K562 (cell line): ENCODE measurements at regions not wholly inside any gene's neighbourhood (a gene's known extent, or its start where the extent isn't known, plus 50 kb on each side); places are given as distances from the start of the nearest gene placed in this dataset.

Experiments used
- ATAC-seq: fragments of 200-7000 bp; cut with Tn5 transposase; 3 replicates; pipeline ENCODE4 v1.9.1; 2020; ENCODE audit warnings: moderate library complexity
- BruUV-seq: library from RNA; stranded (reverse); fragments of 400-500 nt; replicated peaks from 2 replicates; lab custom pipeline; 2021; lab: Mats Ljungman, UMichigan
- CTCF ChIA-PET: fragments of 300-600 bp; formaldehyde crosslinking; extraction: SDS; loops from one replicate; lab custom pipeline; 2021; ENCODE audit warnings: low intra/inter-chr PET ratio; lab: Yijun Ruan, JAX
- POLR2A ChIA-PET: fragments of 300-600, 350-650 bp; sonication (Branson Sonifier 250); formaldehyde crosslinking; extraction: SDS; loops from one replicate; lab custom pipeline; 2021; ENCODE audit warnings: antibody characterized with exemption, inconsistent platforms; lab: Yijun Ruan, JAX
- DNase-seq, 4 experiments: peaks; one replicate each; pipeline versions ENCODE4 v3.0.0 to v3.0.0-alpha.2; 2011 to 2018; ENCODE audit warnings: low spot score in 3 of 4, mixed read lengths in 3 of 4; ENCODE audit errors: extremely low read depth in 1 of 4
- FAIRE-seq: peaks from 2 replicates; lab custom pipeline; 2011; peaks lifted over from hg19 to GRCh38; lab: Jason Lieb, UNC
- H2AFZ ChIP-seq: 2 replicates; pipeline ENCODE4 v1.6.0; 2011; ENCODE audit warnings: low read depth, low read length, control low read depth, inconsistent platforms
- H3K27ac ChIP-seq: fragments of 200-600 bp; 3 replicates; pipeline ENCODE4 v1.8.0; 2011; ENCODE audit warnings: low read depth, mild to moderate bottlenecking, control low read depth, inconsistent platforms, low read length, moderate library complexity, mixed read lengths; ENCODE audit errors: extremely low read depth
- H3K27me3 ChIP-seq, 2 experiments: fragments of 300-600 bp in 1 of 2; 2 replicates in 1 of 2; 3 replicates in 1 of 2; pipeline versions ENCODE4 v1.6.0 to v1.8.0; 2011; ENCODE audit warnings: inconsistent platforms in 2 of 2, low read length in 2 of 2, mild to moderate bottlenecking in 1 of 2, mixed read lengths in 1 of 2, moderate library complexity in 1 of 2; ENCODE audit not compliant: control insufficient read depth in 2 of 2, insufficient read depth in 2 of 2
- H3K36me3 ChIP-seq: fragments of 300-600 bp; 3 replicates; pipeline ENCODE4 v1.8.0; 2011; ENCODE audit warnings: mild to moderate bottlenecking, low read length, inconsistent platforms; ENCODE audit not compliant: control insufficient read depth, insufficient read depth
- H3K4me1 ChIP-seq, 2 experiments: fragments of 200-600 bp in 1 of 2; replicated peaks in 1 of 2; 2 replicates in 1 of 2; 3 replicates in 1 of 2; pipeline versions ENCODE4 v1.5.1 to v1.8.0; 2011; ENCODE audit warnings: inconsistent platforms in 2 of 2, low read length in 2 of 2, mild to moderate bottlenecking in 1 of 2, mixed read lengths in 1 of 2, moderate library complexity in 1 of 2; ENCODE audit not compliant: control insufficient read depth in 2 of 2, insufficient read depth in 2 of 2
- H3K4me2 ChIP-seq: 2 replicates; pipeline ENCODE4 v1.6.1; 2011; ENCODE audit warnings: low read length, control low read depth, inconsistent platforms, mixed read lengths; ENCODE audit not compliant: insufficient read depth
- H3K4me3 ChIP-seq: fragments of 200-600 bp; sonication (generic), shearing (Covaris generic); 2 replicates; pipeline ENCODE4 v1.5.1; 2016; ENCODE audit warnings: control low read depth, inconsistent platforms
- H3K79me2 ChIP-seq: fragments of 200-600 bp; 3 replicates; pipeline ENCODE4 v1.8.0; 2011; ENCODE audit warnings: low read length, inconsistent platforms; ENCODE audit not compliant: control insufficient read depth, insufficient read depth
- H3K9ac ChIP-seq, 2 experiments: 2 replicates each; pipeline versions ENCODE4 v1.6.0 to v1.6.1; 2011; ENCODE audit warnings: low read depth in 2 of 2, low read length in 2 of 2, control low read depth in 1 of 2, inconsistent platforms in 1 of 2, mild to moderate bottlenecking in 1 of 2, mixed read lengths in 1 of 2; ENCODE audit not compliant: insufficient read depth in 1 of 2
- H3K9me1 ChIP-seq: one replicate; pipeline ENCODE4 v1.6.0; 2011; ENCODE audit warnings: inconsistent platforms, mild to moderate bottlenecking, low read length, moderate library complexity; ENCODE audit not compliant: control insufficient read depth, insufficient read depth
- H3K9me3 ChIP-seq: replicated peaks from 2 replicates; pipeline ENCODE4 v1.5.1; 2011; ENCODE audit warnings: low read depth, low read length, inconsistent platforms; ENCODE audit not compliant: control insufficient read depth, insufficient read depth
- H4K20me1 ChIP-seq: replicated peaks from 2 replicates; pipeline ENCODE4 v1.6.1; 2011; ENCODE audit warnings: low read length, inconsistent platforms, mixed read lengths; ENCODE audit not compliant: control insufficient read depth, insufficient read depth
- CREB1 ChIP-seq, 2 experiments: sonication (generic) in 1 of 2; formaldehyde crosslinking in 1 of 2; IDR thresholded peaks; 2 replicates each; pipeline versions ENCODE4 v1.6.1 to v1.8.0; 2012 to 2022; ENCODE audit warnings: inconsistent platforms in 1 of 2, mild to moderate bottlenecking in 1 of 2, missing genetic modification reagents in 1 of 2, moderate library complexity in 1 of 2
- HIVEP1 ChIP-seq: fragments of 250-450 bp; sonication (Bioruptor Pico); IDR thresholded peaks from 2 replicates; pipeline ENCODE4 v1.4.0; 2020; ENCODE audit warnings: mild to moderate bottlenecking
- KDM5B ChIP-seq: fragments of 200-600 bp; sonication (generic); IDR thresholded peaks from 2 replicates; pipeline ENCODE4 v1.6.1; 2012; ENCODE audit warnings: low read depth, mild to moderate bottlenecking, moderate library complexity, low read length, control low read depth, inconsistent platforms; ENCODE audit not compliant: insufficient replicate concordance
- MEF2D ChIP-seq: conservative IDR thresholded peaks from 2 replicates; pipeline ENCODE4 v1.6.1; 2016; ENCODE audit warnings: low read depth, missing genetic modification characterization, missing compliant biosample characterization
- NFATC3 ChIP-seq: fragments of 450-650 bp; IDR thresholded peaks from 2 replicates; pipeline ENCODE4 v1.6.1; 2017; ENCODE audit warnings: mild to moderate bottlenecking
- PYGO2 ChIP-seq: fragments of 450-650 bp; IDR thresholded peaks from 2 replicates; pipeline ENCODE4 v1.6.1; 2016; ENCODE audit warnings: mild to moderate bottlenecking, missing genetic modification characterization, moderate library complexity, missing compliant biosample characterization
- SMARCB1 ChIP-seq: IDR thresholded peaks from 2 replicates; pipeline ENCODE4 v1.6.1; 2011; ENCODE audit warnings: improper control_type of control experiment, low read depth; ENCODE audit not compliant: insufficient read length
- SPI1 ChIP-seq: IDR thresholded peaks from 2 replicates; pipeline ENCODE4 v1.6.1; 2011; ENCODE audit warnings: low read depth, low read length, control low read depth, borderline replicate concordance
- TRIM28 ChIP-seq: fragments of 450-650 bp; IDR thresholded peaks from 2 replicates; pipeline ENCODE4 v1.6.1; 2017
- ZBED1 ChIP-seq: IDR thresholded peaks from 2 replicates; pipeline ENCODE4 v1.6.1; 2014
- WGBS: fragments of 100-300 bp; shearing (Covaris generic); methylation state at CpG from one replicate; pipeline ENCODE4 v1.1.6; 2016; ENCODE audit warnings: low coverage, mixed read lengths; ENCODE audit not compliant: insufficient coverage; ENCODE audit errors: missing lambda C conversion rate; 5-methylcytosine and 5-hydroxymethylcytosine counted together
- in situ Hi-C: fragments of 300-500 bp; cut with MboI; formaldehyde crosslinking; loops from 4 replicates; pipeline ENCODE4 v1.15.0; 2018; ENCODE audit warnings: inconsistent platforms, mixed read lengths
- intact Hi-C: fragments of 100-400 bp; cut with micrococcal nuclease; formaldehyde crosslinking; loops from 2 replicates; pipeline ENCODE4 v1.14.2; 2022
- TF ChIP-seq, protein P1 (sequence below): fragments of 250-450 bp; sonication (Bioruptor Pico); IDR thresholded peaks from 2 replicates; pipeline ENCODE4 v1.4.0; 2020
- TF ChIP-seq, protein P2 (sequence below): fragments of 250-450 bp; sonication (Bioruptor Pico); IDR thresholded peaks from 2 replicates; pipeline ENCODE4 v1.4.0; 2020
- TF ChIP-seq, protein P3 (sequence below): fragments of 450-650 bp; IDR thresholded peaks from 2 replicates; pipeline ENCODE4 v1.6.1; 2016; ENCODE audit warnings: low read depth, mild to moderate bottlenecking, moderate library complexity
- TF ChIP-seq, protein P4 (sequence below): sonication (generic); IDR thresholded peaks from 2 replicates; pipeline ENCODE4 v1.6.1; 2016

DNA sequence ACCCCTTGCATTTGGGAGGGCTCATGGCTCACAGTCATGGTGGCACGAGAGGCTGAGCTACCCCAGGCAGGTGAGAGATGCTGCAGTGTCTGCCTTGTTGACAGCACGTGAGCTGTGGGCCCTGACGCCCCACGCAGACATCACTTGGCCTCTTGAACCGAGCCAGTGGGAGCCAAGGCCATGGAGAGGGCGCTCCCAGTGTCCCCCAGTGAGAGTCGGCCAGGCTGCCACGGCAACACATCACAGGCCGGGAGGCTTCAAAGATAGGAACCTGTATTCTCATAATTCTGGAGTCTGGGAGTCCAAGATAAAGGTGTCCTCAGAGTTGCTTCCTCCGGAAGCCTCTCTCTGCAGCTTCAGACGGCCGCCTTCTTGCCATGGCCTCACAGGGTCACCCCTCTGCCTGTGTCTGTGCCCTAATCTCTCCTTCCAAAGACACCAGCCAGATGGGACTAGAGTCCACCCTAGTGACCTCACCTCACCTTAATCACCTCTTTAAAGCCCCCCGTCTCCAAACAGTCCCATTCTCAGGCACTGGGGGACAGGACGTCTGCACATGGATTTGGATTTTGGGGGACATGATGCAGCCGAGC, 119.6 kb downstream of the KLF6 start:
- intact Hi-C loops = loop anchor here (5.0 to 10.0 kb wide), 2 partner anchors 117 to 349 kb away; no protein-coding TSS in a partner anchor
- Histone ChIP-seq H3K4me1 (peaks cover 41 to 51% of the 10 kb centered on the region in 2 experiments), H3K4me3 (no peak overlapping the region), H3K9me1 (peaks cover 3% of the 10 kb centered on the region), H3K9ac (peak overlapping the region; percentile 45 to 69; a peak in 3 of 4 replicates), H3K36me3 (no peaks in the 10 kb centered on the region), H3K4me2 (peak overlapping the region; percentile 72), H3K9me3 (no peaks in the 10 kb centered on the region), H3K27me3 (no peaks in the 10 kb centered on the region), H2AFZ (peak overlapping the region; percentile 74), H4K20me1 (no peaks in the 10 kb centered on the region), H3K27ac (peak overlapping the region; percentile 75), H3K79me2 (no peaks in the 10 kb centered on the region)
- FAIRE-seq (peak; percentile 98), ATAC-seq (peak; percentile 92), DNase-seq (peak; percentile 85 to 96 (median 87))
- in situ Hi-C loops = no loop called here
- 6% methylated on average over 13 of the region's 15 CpGs for WGBS
- CTCF ChIA-PET = no interaction called here
- BruUV-seq = no TSS peak
- POLR2A ChIA-PET = interaction anchor here (0.6 to 3.0 kb wide), 7 partner anchors 10 to 340 kb away, joined by 3 to 12 read pairs (median 3); partner anchors contain the start of gene KLF6
- TF ChIP-seq, protein P1, sequence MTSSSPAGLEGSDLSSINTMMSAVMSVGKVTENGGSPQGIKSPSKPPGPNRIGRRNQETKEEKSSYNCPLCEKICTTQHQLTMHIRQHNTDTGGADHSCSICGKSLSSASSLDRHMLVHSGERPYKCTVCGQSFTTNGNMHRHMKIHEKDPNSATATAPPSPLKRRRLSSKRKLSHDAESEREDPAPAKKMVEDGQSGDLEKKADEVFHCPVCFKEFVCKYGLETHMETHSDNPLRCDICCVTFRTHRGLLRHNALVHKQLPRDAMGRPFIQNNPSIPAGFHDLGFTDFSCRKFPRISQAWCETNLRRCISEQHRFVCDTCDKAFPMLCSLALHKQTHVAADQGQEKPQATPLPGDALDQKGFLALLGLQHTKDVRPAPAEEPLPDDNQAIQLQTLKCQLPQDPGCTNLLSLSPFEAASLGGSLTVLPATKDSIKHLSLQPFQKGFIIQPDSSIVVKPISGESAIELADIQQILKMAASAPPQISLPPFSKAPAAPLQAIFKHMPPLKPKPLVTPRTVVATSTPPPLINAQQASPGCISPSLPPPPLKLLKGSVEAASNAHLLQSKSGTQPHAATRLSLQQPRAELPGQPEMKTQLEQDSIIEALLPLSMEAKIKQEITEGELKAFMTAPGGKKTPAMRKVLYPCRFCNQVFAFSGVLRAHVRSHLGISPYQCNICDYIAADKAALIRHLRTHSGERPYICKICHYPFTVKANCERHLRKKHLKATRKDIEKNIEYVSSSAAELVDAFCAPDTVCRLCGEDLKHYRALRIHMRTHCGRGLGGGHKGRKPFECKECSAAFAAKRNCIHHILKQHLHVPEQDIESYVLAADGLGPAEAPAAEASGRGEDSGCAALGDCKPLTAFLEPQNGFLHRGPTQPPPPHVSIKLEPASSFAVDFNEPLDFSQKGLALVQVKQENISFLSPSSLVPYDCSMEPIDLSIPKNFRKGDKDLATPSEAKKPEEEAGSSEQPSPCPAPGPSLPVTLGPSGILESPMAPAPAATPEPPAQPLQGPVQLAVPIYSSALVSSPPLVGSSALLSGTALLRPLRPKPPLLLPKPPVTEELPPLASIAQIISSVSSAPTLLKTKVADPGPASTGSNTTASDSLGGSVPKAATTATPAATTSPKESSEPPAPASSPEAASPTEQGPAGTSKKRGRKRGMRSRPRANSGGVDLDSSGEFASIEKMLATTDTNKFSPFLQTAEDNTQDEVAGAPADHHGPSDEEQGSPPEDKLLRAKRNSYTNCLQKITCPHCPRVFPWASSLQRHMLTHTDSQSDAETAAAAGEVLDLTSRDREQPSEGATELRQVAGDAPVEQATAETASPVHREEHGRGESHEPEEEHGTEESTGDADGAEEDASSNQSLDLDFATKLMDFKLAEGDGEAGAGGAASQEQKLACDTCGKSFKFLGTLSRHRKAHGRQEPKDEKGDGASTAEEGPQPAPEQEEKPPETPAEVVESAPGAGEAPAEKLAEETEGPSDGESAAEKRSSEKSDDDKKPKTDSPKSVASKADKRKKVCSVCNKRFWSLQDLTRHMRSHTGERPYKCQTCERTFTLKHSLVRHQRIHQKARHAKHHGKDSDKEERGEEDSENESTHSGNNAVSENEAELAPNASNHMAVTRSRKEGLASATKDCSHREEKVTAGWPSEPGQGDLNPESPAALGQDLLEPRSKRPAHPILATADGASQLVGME (CRISPR knock-in tag) = peak; percentile 76; the same call in 1 of the 2 replicates
- TF ChIP-seq HIVEP1 (CRISPR knock-in tag) (no peak), ZBED1 (no peak; the same call in 1 of the 2 replicates), CREB1 (IDR thresholded peaks at IDR 0.05) (peak; percentile 25; the same call in 1 of the 2 replicates), CREB1 (CRISPR knock-in tag; IDR thresholded peaks at IDR 0.05) (no peak), TRIM28 (no peak), KDM5B (no peak), NFATC3 (no peak), SPI1 (peak; percentile 29; the same call in 1 of the 2 replicates), SMARCB1 (no peak), MEF2D (tag) (peak; percentile 69), PYGO2 (0 out of 2 replicates have a peak, but pooled peaks have one; percentile 29)
- TF ChIP-seq, protein P2, sequence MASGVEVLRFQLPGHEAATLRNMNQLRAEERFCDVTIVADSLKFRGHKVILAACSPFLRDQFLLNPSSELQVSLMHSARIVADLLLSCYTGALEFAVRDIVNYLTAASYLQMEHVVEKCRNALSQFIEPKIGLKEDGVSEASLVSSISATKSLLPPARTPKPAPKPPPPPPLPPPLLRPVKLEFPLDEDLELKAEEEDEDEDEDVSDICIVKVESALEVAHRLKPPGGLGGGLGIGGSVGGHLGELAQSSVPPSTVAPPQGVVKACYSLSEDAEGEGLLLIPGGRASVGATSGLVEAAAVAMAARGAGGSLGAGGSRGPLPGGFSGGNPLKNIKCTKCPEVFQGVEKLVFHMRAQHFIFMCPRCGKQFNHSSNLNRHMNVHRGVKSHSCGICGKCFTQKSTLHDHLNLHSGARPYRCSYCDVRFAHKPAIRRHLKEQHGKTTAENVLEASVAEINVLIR = no peak
- TF ChIP-seq, protein P3, sequence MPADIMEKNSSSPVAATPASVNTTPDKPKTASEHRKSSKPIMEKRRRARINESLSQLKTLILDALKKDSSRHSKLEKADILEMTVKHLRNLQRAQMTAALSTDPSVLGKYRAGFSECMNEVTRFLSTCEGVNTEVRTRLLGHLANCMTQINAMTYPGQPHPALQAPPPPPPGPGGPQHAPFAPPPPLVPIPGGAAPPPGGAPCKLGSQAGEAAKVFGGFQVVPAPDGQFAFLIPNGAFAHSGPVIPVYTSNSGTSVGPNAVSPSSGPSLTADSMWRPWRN = peak; percentile 75
- TF ChIP-seq, protein P4, sequence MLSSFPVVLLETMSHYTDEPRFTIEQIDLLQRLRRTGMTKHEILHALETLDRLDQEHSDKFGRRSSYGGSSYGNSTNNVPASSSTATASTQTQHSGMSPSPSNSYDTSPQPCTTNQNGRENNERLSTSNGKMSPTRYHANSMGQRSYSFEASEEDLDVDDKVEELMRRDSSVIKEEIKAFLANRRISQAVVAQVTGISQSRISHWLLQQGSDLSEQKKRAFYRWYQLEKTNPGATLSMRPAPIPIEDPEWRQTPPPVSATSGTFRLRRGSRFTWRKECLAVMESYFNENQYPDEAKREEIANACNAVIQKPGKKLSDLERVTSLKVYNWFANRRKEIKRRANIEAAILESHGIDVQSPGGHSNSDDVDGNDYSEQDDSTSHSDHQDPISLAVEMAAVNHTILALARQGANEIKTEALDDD = no peak
